IMR-90 (cell line): ENCODE measurements at regions not wholly inside any gene's neighbourhood (a gene's known extent, or its start where the extent isn't known, plus 50 kb on each side); places are given as distances from the start of the nearest gene placed in this dataset.
A peak's percentile ranks its signal among the peaks of the same experiment; 100 is the strongest.

Source experiments
- ATAC-seq: fragments of 200-7000 bp; cut with Tn5 transposase; 2 replicates; pipeline ENCODE4 v1.9.1; 2020; ENCODE audit warnings: low read depth, mild to moderate bottlenecking, moderate library complexity
- BruUV-seq: library from RNA; stranded (reverse); fragments of 400-500 nt; replicated peaks from 2 replicates; lab custom pipeline; 2021; lab: Mats Ljungman, UMichigan
- CTCF ChIA-PET: fragments of 300-600 bp; formaldehyde crosslinking; extraction: SDS; loops from one replicate; lab custom pipeline; 2021; ENCODE audit warnings: antibody characterized with exemption; lab: Yijun Ruan, JAX
- POLR2A ChIA-PET: fragments of 300-600 bp; sonication (Branson Sonifier 250); formaldehyde crosslinking; loops from one replicate; lab custom pipeline; 2022; ENCODE audit warnings: antibody characterized with exemption; ENCODE audit not compliant: unreplicated experiment; lab: Charles Lee
- DNase-seq: peaks from one replicate; pipeline ENCODE4 v3.0.0; 2013
- H2AFZ ChIP-seq: replicated peaks from 2 replicates; pipeline ENCODE3; 2013; ENCODE audit warnings: low read length, mild to moderate bottlenecking; ENCODE audit not compliant: poor library complexity
- H2AK5ac ChIP-seq: 2 replicates; pipeline ENCODE4 v1.6.1; 2013; ENCODE audit warnings: low read depth, low read length, inconsistent platforms
- H2AK9ac ChIP-seq: replicated peaks from 2 replicates; pipeline ENCODE3; 2013; ENCODE audit warnings: mild to moderate bottlenecking, low read depth, low read length, moderate library complexity; ENCODE audit not compliant: poor library complexity
- H2BK120ac ChIP-seq: 2 replicates; pipeline ENCODE4 v1.6.1; 2013; ENCODE audit warnings: low read depth, low read length, inconsistent platforms
- H2BK15ac ChIP-seq: 3 replicates; pipeline ENCODE4 v1.6.1; 2013; ENCODE audit warnings: low read depth, low read length, inconsistent platforms
- H2BK20ac ChIP-seq: 2 replicates; pipeline ENCODE4 v1.6.1; 2013; ENCODE audit warnings: low read depth, mild to moderate bottlenecking, inconsistent platforms, low read length, moderate library complexity
- H2BK5ac ChIP-seq: 2 replicates; pipeline ENCODE4 v1.6.1; 2013; ENCODE audit warnings: mild to moderate bottlenecking, low read depth, low read length, inconsistent platforms; ENCODE audit not compliant: poor library complexity, severe bottlenecking
- H3K14ac ChIP-seq: replicated peaks from 2 replicates; pipeline ENCODE4 v1.6.1; 2013; ENCODE audit warnings: low read depth, low read length, inconsistent platforms
- H3K18ac ChIP-seq: 2 replicates; pipeline ENCODE4 v1.6.1; 2013; ENCODE audit warnings: low read depth, low read length, control low read depth
- H3K23ac ChIP-seq: 2 replicates; pipeline ENCODE4 v1.6.1; 2013; ENCODE audit warnings: low read depth, low read length, inconsistent platforms
- H3K27ac ChIP-seq: 2 replicates; pipeline ENCODE4 v1.5.1; 2013; ENCODE audit warnings: mild to moderate bottlenecking, control low read depth, low read length; ENCODE audit not compliant: insufficient read depth
- H3K27me3 ChIP-seq: 2 replicates; pipeline ENCODE4 v1.6.1; 2013; ENCODE audit warnings: low read length; ENCODE audit not compliant: control insufficient read depth, insufficient read depth
- H3K36me3 ChIP-seq: 2 replicates; pipeline ENCODE4 v1.6.1; 2013; ENCODE audit warnings: low read length, mixed read lengths; ENCODE audit not compliant: control insufficient read depth, insufficient read depth
- H3K4ac ChIP-seq: 2 replicates; pipeline ENCODE4 v1.6.1; 2013; ENCODE audit warnings: low read depth, low read length, inconsistent platforms
- H3K4me1 ChIP-seq: 2 replicates; pipeline ENCODE4 v1.6.1; 2013; ENCODE audit warnings: low read length, mixed read lengths; ENCODE audit not compliant: control insufficient read depth, insufficient read depth
- H3K4me2 ChIP-seq: 2 replicates; pipeline ENCODE4 v1.6.1; 2013; ENCODE audit warnings: low read depth, mild to moderate bottlenecking, control low read depth, low read length, moderate library complexity
- H3K4me3 ChIP-seq: 2 replicates; pipeline ENCODE4 v1.5.1; 2013; ENCODE audit warnings: low read depth, mild to moderate bottlenecking, control low read depth, low read length, moderate library complexity; ENCODE audit not compliant: insufficient read depth
- H3K56ac ChIP-seq: 2 replicates; pipeline ENCODE4 v1.6.1; 2013; ENCODE audit warnings: low read length, inconsistent platforms; ENCODE audit not compliant: insufficient read depth; ENCODE audit errors: extremely low read depth
- H3K79me1 ChIP-seq, 2 experiments: 2 replicates each; pipeline ENCODE4 v1.6.1; 2013; ENCODE audit warnings: low read length in 2 of 2, inconsistent platforms in 1 of 2, low read depth in 1 of 2
- H3K9ac ChIP-seq: 2 replicates; pipeline ENCODE4 v1.6.1; 2013; ENCODE audit warnings: low read depth, low read length, control low read depth
- H3K9me1 ChIP-seq: 2 replicates; pipeline ENCODE4 v1.6.1; 2013; ENCODE audit warnings: low read length, inconsistent platforms; ENCODE audit not compliant: insufficient read depth
- H3K9me3 ChIP-seq: 2 replicates; pipeline ENCODE4 v1.6.1; 2013; ENCODE audit warnings: low read length; ENCODE audit not compliant: control insufficient read depth, insufficient read depth
- H4K20me1 ChIP-seq: 2 replicates; pipeline ENCODE4 v1.6.1; 2013; ENCODE audit warnings: low read length, inconsistent platforms; ENCODE audit not compliant: insufficient read depth
- H4K5ac ChIP-seq: 2 replicates; pipeline ENCODE4 v1.6.1; 2013; ENCODE audit warnings: mild to moderate bottlenecking, low read depth, low read length, control low read depth
- H4K8ac ChIP-seq, 2 experiments: 2 replicates each; pipeline ENCODE4 v1.6.1; 2013; ENCODE audit warnings: low read depth in 2 of 2, low read length in 2 of 2, control low read depth in 1 of 2, inconsistent platforms in 1 of 2
- H4K91ac ChIP-seq: 2 replicates; pipeline ENCODE4 v1.6.1; 2013; ENCODE audit warnings: low read depth, low read length, inconsistent platforms; ENCODE audit not compliant: insufficient read depth
- BHLHE40 ChIP-seq: fragments of 150-350 bp; IDR thresholded peaks from 2 replicates; pipeline ENCODE4 v1.6.1; 2016; ENCODE audit warnings: mild to moderate bottlenecking, low read depth, low read length
- CEBPB ChIP-seq: IDR thresholded peaks from 2 replicates; pipeline ENCODE4 v1.6.1; 2012; ENCODE audit warnings: low read depth, low read length, improper control_type of control experiment
- CHD1 ChIP-seq: IDR thresholded peaks from 2 replicates; pipeline ENCODE4 v1.6.1; 2012; ENCODE audit warnings: low read depth, low read length, improper control_type of control experiment
- FOS ChIP-seq: fragments of 150-350 bp; IDR thresholded peaks from 2 replicates; pipeline ENCODE4 v1.6.1; 2016; ENCODE audit warnings: low read depth, low read length
- MAFK ChIP-seq: IDR thresholded peaks from 2 replicates; pipeline ENCODE4 v1.6.1; 2012; ENCODE audit warnings: low read depth, low read length, improper control_type of control experiment
- MAZ ChIP-seq: IDR thresholded peaks from 2 replicates; pipeline ENCODE4 v1.6.1; 2012; ENCODE audit warnings: low read depth, mild to moderate bottlenecking, low read length, improper control_type of control experiment, moderate library complexity, borderline replicate concordance
- MXI1 ChIP-seq: IDR thresholded peaks from 2 replicates; pipeline ENCODE4 v1.6.1; 2012; ENCODE audit warnings: low read depth, mild to moderate bottlenecking, low read length, moderate library complexity, borderline replicate concordance
- NFE2L2 ChIP-seq: fragments of 150-350 bp; IDR thresholded peaks from 2 replicates; pipeline ENCODE4 v1.6.1; 2016; ENCODE audit warnings: low read depth, mild to moderate bottlenecking, low read length
- POLR2A ChIP-seq: IDR thresholded peaks from 2 replicates; pipeline ENCODE4 v1.6.1; 2012; ENCODE audit warnings: mild to moderate bottlenecking, low read depth, low read length
- RAD21 ChIP-seq: IDR thresholded peaks from 2 replicates; pipeline ENCODE4 v1.6.1; 2012; ENCODE audit warnings: low read length, improper control_type of control experiment
- RCOR1 ChIP-seq: IDR thresholded peaks from 2 replicates; pipeline ENCODE4 v1.6.1; 2012; ENCODE audit warnings: mild to moderate bottlenecking, low read length, improper control_type of control experiment; ENCODE audit not compliant: insufficient replicate concordance
- RFX5 ChIP-seq: IDR thresholded peaks from 2 replicates; pipeline ENCODE4 v1.8.0; 2012; ENCODE audit warnings: low read depth, mild to moderate bottlenecking, low read length, moderate library complexity
- SMC3 ChIP-seq: fragments of 150-350 bp; IDR thresholded peaks from 2 replicates; pipeline ENCODE4 v1.6.1; 2016; ENCODE audit warnings: low read depth, mild to moderate bottlenecking, antibody characterized with exemption, low read length, moderate library complexity
- WGBS, 2 experiments: methylation state at CpG; one replicate each; pipeline versions ENCODE4 v1.1.5 to v1.1.7; 2013; ENCODE audit warnings: missing lambda C conversion rate in 2 of 2; ENCODE audit not compliant: insufficient read length in 1 of 2; ENCODE audit errors: extremely low coverage in 2 of 2; 5-methylcytosine and 5-hydroxymethylcytosine counted together
- dilution Hi-C: fragments of 300-500 bp; cut with HindIII; formaldehyde crosslinking; loops from one replicate; pipeline ENCODE4 v1.14.3; 2018; ENCODE audit warnings: low sequenced_read_pairs; ENCODE audit not compliant: unreplicated experiment
- in situ Hi-C: fragments of 300-500 bp; cut with MboI; formaldehyde crosslinking; loops from 3 replicates; pipeline ENCODE4 v1.14.3; 2019; ENCODE audit warnings: low sequenced_read_pairs, inconsistent platforms, mixed read lengths
- intact Hi-C: fragments of 100-400 bp; cut with micrococcal nuclease; formaldehyde crosslinking; loops from 2 replicates; pipeline ENCODE4 v1.10.0; 2022
- TF ChIP-seq, protein P1 (sequence below): fragments of 150-350 bp; IDR thresholded peaks from 2 replicates; pipeline ENCODE4 v1.6.1; 2017; ENCODE audit warnings: mild to moderate bottlenecking, antibody characterized with exemption, low read length, low read depth
- TF ChIP-seq, protein P2 (sequence below): conservative IDR thresholded peaks from 2 replicates; pipeline ENCODE4 v1.5.1; 2012; ENCODE audit warnings: mild to moderate bottlenecking, low read depth, low read length, improper control_type of control experiment
- TF ChIP-seq, protein P3 (sequence below): fragments of 150-350 bp; IDR thresholded peaks from 2 replicates; pipeline ENCODE4 v1.6.1; 2016; ENCODE audit warnings: low read depth, mild to moderate bottlenecking, low read length, moderate library complexity, borderline replicate concordance

DNA sequence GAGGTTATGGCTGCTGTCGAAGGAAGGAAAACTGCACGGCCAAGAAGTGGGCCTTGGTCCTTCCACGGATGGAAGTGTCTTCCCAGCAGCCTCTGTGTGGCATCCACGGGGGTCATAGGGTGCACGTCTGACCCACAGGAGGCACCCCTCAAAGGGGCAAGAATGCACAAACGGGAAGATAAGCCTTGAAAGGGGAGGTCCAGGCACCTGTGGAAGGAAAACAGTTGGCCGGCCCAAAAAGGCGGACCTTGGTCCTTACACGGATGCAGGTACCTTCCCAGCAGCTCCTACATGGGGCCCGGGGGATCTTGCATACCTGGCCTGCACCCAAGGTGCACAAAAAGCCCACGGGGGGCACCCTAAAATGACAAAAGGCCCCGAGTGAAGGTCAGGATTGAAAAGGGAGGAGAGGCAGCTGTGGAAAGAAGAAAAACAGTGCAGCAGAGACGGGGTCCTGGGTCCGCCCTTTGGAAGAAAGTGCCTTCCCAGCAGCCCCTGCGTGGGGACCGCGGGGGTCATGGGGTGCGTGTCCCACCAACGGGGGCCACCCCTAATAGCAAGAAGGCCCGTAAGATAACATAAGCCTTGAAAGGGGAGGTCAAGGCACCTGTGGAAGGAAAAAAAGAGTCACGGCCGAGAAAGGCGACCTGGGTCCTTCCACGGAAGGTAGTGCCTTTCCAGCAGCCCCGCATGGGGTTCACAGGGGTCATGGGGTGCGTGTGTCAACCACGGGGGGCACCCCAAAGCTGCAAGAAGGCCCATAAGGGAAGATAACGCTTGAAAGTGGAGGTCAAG is 276.1 kb downstream of the ALG10 start:
- H4K5ac ChIP-seq, result no peak overlapping the region
- dilution Hi-C loops (no loop called here), intact Hi-C loops (no loop called here), in situ Hi-C loops (no loop called here)
- no peak overlapping the region for H4K8ac ChIP-seq
- H3K9me3 ChIP-seq, result peaks cover 80% of the 10 kb centered on the region
- no peak overlapping the region for H3K4me3 ChIP-seq
- WGBS, 2 experiments, result 32% methylated on average over 4 of the region's 28 CpGs; no CpG with 5 or more reads in 1 of the 2 experiments
- no peak overlapping the region for H2BK120ac ChIP-seq
- no peak overlapping the region for H3K18ac ChIP-seq
- H2BK20ac ChIP-seq, result no peak overlapping the region
- no peak for ATAC-seq
- no peaks in the 10 kb centered on the region for H3K9me1 ChIP-seq
- ChIA-PET POLR2A (no interaction called here), CTCF (no interaction called here)
- no peak overlapping the region for H3K4ac ChIP-seq
- no peak for DNase-seq
- H2BK15ac ChIP-seq, result no peak overlapping the region
- no TSS peak for BruUV-seq
- no peaks in the 10 kb centered on the region for H3K4me1 ChIP-seq
- no peak overlapping the region for H3K4me2 ChIP-seq
- H3K27ac ChIP-seq, result no peak overlapping the region
- H4K20me1 ChIP-seq, result no peaks in the 10 kb centered on the region
- no peak overlapping the region for H3K23ac ChIP-seq
- no peaks in the 10 kb centered on the region for H3K36me3 ChIP-seq
- no peak overlapping the region for H2AK9ac ChIP-seq
- no peak overlapping the region for H2AK5ac ChIP-seq
- H3K56ac ChIP-seq, result no peak overlapping the region
- no peaks in the 10 kb centered on the region for H3K79me1 ChIP-seq
- TF ChIP-seq CEBPB (no peak), RCOR1 (no peak), POLR2A (no peak), MAZ (no peak), NFE2L2 (no peak), FOS (no peak), RAD21 (no peak), SMC3 (no peak), BHLHE40 (no peak), MXI1 (no peak), MAFK (no peak), CHD1 (no peak), RFX5 (no peak)
- TF ChIP-seq, protein P1, sequence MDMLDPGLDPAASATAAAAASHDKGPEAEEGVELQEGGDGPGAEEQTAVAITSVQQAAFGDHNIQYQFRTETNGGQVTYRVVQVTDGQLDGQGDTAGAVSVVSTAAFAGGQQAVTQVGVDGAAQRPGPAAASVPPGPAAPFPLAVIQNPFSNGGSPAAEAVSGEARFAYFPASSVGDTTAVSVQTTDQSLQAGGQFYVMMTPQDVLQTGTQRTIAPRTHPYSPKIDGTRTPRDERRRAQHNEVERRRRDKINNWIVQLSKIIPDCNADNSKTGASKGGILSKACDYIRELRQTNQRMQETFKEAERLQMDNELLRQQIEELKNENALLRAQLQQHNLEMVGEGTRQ, result no peak
- TF ChIP-seq, protein P2, sequence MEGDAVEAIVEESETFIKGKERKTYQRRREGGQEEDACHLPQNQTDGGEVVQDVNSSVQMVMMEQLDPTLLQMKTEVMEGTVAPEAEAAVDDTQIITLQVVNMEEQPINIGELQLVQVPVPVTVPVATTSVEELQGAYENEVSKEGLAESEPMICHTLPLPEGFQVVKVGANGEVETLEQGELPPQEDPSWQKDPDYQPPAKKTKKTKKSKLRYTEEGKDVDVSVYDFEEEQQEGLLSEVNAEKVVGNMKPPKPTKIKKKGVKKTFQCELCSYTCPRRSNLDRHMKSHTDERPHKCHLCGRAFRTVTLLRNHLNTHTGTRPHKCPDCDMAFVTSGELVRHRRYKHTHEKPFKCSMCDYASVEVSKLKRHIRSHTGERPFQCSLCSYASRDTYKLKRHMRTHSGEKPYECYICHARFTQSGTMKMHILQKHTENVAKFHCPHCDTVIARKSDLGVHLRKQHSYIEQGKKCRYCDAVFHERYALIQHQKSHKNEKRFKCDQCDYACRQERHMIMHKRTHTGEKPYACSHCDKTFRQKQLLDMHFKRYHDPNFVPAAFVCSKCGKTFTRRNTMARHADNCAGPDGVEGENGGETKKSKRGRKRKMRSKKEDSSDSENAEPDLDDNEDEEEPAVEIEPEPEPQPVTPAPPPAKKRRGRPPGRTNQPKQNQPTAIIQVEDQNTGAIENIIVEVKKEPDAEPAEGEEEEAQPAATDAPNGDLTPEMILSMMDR, result no peak
- TF ChIP-seq, protein P3, sequence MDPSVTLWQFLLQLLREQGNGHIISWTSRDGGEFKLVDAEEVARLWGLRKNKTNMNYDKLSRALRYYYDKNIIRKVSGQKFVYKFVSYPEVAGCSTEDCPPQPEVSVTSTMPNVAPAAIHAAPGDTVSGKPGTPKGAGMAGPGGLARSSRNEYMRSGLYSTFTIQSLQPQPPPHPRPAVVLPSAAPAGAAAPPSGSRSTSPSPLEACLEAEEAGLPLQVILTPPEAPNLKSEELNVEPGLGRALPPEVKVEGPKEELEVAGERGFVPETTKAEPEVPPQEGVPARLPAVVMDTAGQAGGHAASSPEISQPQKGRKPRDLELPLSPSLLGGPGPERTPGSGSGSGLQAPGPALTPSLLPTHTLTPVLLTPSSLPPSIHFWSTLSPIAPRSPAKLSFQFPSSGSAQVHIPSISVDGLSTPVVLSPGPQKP, result no peak
- H3K9ac ChIP-seq, result no peak overlapping the region
- no peak overlapping the region for H4K91ac ChIP-seq
- peak overlapping the region; percentile 21 for H2AFZ ChIP-seq
- H2BK5ac ChIP-seq, result no peak overlapping the region
- H3K14ac ChIP-seq, result no peak overlapping the region
- H3K27me3 ChIP-seq, result no peaks in the 10 kb centered on the region
